Peyer's patch (tissue), 4 donors: ENCODE measurements at regions not wholly inside any gene's neighbourhood (a gene's known extent, or its start where the extent isn't known, plus 50 kb on each side); places are given as distances from the start of the nearest gene placed in this dataset.

Experiments
- DNase-seq, 3 donors: peaks; one replicate each; pipeline ENCODE4 v3.0.0-alpha.2; 2017 to 2019
- H3K27ac ChIP-seq, 4 donors: fragments of 200-600 bp; sonication (generic); one replicate each; pipeline ENCODE4 v1.5.1; 2016 to 2019
- H3K27me3 ChIP-seq, 2 donors: fragments of 200-600 bp; sonication (generic); one replicate each; pipeline ENCODE4 v1.5.1; 2019
- H3K36me3 ChIP-seq, 3 donors: fragments of 200-600 bp; sonication (generic); one replicate each; pipeline ENCODE4 v1.5.1; 2016 to 2019
- H3K4me1 ChIP-seq, 4 donors: fragments of 200-600 bp; sonication (generic); one replicate each; pipeline ENCODE4 v1.5.1; 2016 to 2019
- H3K4me3 ChIP-seq, 4 donors: fragments of 200-600 bp; sonication (generic); 1 replicate in 3 of 4; 2 replicates in 1 of 4; pipeline ENCODE4 v1.5.1; 2016 to 2019; ENCODE audit warnings: mild to moderate bottlenecking in 1 of 4
- H3K9me3 ChIP-seq, 4 donors: fragments of 200-600 bp; sonication (generic); one replicate each; pipeline ENCODE4 v1.5.1; 2016 to 2019; ENCODE audit warnings: mild to moderate bottlenecking in 1 of 4
- POLR2A ChIP-seq, 2 donors: fragments of 450-650 bp; IDR thresholded peaks; one replicate each; pipeline ENCODE4 v1.5.1; 2017; ENCODE audit warnings: antibody characterized with exemption in 2 of 2, mild to moderate bottlenecking in 2 of 2, moderate library complexity in 2 of 2
- TF ChIP-seq, protein P1 (sequence below), 6 experiments: fragments of 450-650 bp in 4 of 6; fragments of 200-600 bp in 2 of 6; sonication (generic) in 1 of 6; IDR thresholded peaks; one replicate each; pipeline ENCODE4 v1.5.1; 2017 to 2019; ENCODE audit warnings: antibody characterized with exemption in 6 of 6, mild to moderate bottlenecking in 3 of 6, moderate library complexity in 1 of 6

DNA sequence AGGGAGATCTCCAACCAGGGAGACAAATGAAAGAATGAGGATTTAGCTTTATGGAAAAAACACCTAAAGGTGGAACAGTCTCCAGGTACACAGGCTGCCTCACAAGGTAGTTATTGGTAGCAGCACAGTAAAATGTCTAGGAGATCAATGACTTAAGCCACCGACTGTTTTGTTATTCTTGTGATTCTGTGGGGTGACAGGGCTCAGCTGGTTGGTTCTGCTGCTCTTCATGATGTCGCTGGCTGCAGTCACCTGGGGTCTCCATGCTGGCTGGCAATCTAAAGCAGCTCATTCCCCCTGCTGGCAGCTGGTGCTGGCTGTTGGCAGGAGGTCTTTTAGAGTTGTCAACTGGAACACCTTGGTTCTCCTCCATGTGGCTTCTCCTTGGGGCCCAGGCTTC, 69.2 kb downstream of the FOXL1 start:
- Histone ChIP-seq H3K9me3 (no peaks in the 10 kb centered on the region), H3K36me3 (no peaks in the 10 kb centered on the region), H3K27me3 (no peaks in the 10 kb centered on the region), H3K27ac (no peak overlapping the region), H3K4me3 (no peak overlapping the region), H3K4me1 (no peaks in the 10 kb centered on the region)
- TF ChIP-seq, protein P1, sequence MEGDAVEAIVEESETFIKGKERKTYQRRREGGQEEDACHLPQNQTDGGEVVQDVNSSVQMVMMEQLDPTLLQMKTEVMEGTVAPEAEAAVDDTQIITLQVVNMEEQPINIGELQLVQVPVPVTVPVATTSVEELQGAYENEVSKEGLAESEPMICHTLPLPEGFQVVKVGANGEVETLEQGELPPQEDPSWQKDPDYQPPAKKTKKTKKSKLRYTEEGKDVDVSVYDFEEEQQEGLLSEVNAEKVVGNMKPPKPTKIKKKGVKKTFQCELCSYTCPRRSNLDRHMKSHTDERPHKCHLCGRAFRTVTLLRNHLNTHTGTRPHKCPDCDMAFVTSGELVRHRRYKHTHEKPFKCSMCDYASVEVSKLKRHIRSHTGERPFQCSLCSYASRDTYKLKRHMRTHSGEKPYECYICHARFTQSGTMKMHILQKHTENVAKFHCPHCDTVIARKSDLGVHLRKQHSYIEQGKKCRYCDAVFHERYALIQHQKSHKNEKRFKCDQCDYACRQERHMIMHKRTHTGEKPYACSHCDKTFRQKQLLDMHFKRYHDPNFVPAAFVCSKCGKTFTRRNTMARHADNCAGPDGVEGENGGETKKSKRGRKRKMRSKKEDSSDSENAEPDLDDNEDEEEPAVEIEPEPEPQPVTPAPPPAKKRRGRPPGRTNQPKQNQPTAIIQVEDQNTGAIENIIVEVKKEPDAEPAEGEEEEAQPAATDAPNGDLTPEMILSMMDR (IDR thresholded peaks at IDR 0.05), result no peak
- no peak for TF ChIP-seq POLR2A (IDR thresholded peaks at IDR 0.05)
- DNase-seq, result no peak

DNA sequence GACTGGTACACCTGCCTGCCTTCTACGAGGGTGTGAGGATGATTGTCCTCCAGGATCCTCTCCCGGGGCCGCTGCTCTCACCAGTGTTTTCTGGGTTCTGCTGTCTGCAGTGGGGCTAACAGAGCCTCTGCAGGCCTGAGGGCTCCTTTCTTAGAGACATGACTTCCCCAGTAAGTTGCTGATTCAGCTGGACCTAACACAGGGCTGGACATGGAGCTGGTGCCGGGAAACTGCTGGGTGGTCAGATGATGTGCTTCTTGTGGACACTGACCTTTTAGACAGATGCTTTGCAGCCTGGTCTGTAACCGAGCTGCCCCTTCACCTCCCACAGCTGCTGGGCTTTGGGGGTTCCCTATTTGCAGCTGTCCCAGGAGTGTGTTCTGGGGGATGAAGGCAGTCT, 71.5 kb downstream of the FOXL1 start:
- Histone ChIP-seq H3K36me3 (no peaks in the 10 kb centered on the region), H3K4me1 (no peaks in the 10 kb centered on the region), H3K9me3 (no peaks in the 10 kb centered on the region), H3K27ac (no peak overlapping the region), H3K27me3 (no peaks in the 10 kb centered on the region), H3K4me3 (no peak overlapping the region)
- TF ChIP-seq POLR2A (IDR thresholded peaks at IDR 0.05), result no peak
- TF ChIP-seq, protein P1 (IDR thresholded peaks at IDR 0.05), result no peak
- DNase-seq, result no peak

DNA sequence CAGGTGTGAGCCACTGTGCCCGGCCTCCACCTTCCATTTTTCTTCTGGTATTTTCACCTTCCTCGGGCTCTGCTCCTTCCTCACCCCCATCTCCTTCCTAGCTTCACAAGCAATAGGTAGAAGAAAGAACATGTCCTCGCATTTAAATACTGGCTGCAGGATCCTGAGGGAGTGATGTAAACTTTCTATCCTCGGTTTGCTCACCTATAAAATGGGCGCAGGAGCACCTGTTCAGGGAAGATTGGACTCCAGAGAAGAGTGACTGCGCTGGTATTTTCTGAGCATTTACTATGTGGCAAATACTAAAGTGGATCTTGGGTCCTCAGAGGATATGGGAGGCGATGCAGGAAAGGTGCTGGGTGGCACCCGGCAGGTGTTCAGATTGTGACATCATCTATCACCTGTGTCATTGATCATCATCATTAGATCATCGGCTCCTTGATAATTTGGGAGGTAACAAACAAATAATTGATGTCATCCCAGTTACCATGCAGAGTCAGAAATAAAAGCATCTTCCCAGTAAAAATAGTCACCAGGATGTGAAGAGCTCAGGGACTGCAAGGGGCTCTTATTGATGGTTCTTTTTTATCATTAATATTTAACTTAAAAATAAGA, 72.8 kb downstream of the FOXL1 start:
- Histone ChIP-seq H3K4me1 (no peaks in the 10 kb centered on the region), H3K36me3 (no peaks in the 10 kb centered on the region), H3K4me3 (no peak overlapping the region), H3K9me3 (no peaks in the 10 kb centered on the region), H3K27ac (no peak overlapping the region), H3K27me3 (no peaks in the 10 kb centered on the region)
- no peak for DNase-seq
- TF ChIP-seq POLR2A (IDR thresholded peaks at IDR 0.05), result no peak
- TF ChIP-seq, protein P1 (IDR thresholded peaks at IDR 0.05), result no peak

DNA sequence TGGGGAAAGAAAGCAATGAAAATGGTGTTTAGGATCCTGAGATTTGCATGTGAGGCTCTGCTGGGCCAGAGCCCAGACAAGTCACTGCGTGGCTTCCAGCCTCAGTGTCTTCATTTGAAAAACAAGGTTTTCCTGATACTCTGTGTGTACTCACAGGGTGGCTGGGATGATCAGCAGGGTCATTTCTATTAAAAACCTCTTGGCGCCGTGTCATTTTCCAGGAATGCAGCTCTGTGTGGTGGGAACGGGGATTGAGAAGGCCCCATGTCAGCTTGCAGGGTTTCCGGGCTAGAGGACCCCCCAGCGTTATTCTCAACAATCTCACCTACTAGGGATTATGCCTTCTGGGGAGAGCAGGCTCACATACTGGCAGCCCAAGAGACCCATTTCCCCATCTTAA, 73.5 kb downstream of the FOXL1 start:
- Histone ChIP-seq H3K36me3 (no peaks in the 10 kb centered on the region), H3K4me3 (no peak overlapping the region), H3K27ac (no peak overlapping the region), H3K27me3 (no peaks in the 10 kb centered on the region), H3K4me1 (no peaks in the 10 kb centered on the region), H3K9me3 (no peaks in the 10 kb centered on the region)
- no peak for DNase-seq
- TF ChIP-seq, protein P1 (IDR thresholded peaks at IDR 0.05), result no peak
- TF ChIP-seq POLR2A (IDR thresholded peaks at IDR 0.05), result no peak

DNA sequence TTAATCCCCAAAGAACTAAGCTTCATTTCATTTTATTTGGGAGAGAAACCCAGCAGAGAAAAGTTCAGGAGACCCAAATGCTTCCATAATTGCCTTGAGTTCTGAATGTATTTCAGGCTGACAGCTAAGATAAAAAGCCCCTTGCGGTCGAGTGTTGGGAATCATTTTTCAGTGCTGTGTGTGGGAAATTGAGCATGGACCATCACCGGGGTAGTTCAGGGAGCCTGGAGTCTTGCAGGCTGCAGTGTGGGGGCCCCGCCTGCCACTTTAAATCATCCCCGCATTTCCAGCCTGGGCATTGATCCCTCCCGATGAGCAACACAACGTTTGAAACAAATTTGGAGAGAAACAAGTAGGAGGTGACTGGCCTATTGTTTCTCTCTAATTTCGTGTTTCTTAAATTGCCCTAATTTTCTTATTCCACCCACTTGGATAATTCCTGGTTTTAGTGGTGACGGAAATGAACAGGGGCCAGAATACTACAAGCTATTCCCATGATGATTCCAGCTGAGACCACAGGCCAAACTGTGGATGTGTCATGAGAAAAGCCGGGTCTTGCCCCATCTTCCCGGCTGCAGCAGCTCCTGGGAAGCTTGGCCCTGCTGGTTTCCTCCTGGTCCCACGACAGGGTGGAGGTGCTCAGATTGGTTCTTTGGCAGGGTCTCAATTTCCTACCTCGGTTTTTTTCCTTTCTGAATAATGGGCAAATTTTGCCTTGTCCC, 75.1 kb downstream of the FOXL1 start:
- no peaks in the 10 kb centered on the region for H3K4me1 ChIP-seq
- no peak for DNase-seq
- no peak overlapping the region for H3K4me3 ChIP-seq
- H3K36me3 ChIP-seq, result no peaks in the 10 kb centered on the region
- H3K27ac ChIP-seq, result no peak overlapping the region
- no peaks in the 10 kb centered on the region for H3K27me3 ChIP-seq
- H3K9me3 ChIP-seq, result no peaks in the 10 kb centered on the region
- TF ChIP-seq, protein P1 (IDR thresholded peaks at IDR 0.05), result no peak
- TF ChIP-seq POLR2A (IDR thresholded peaks at IDR 0.05), result no peak
